ENCODE measurements at regions not wholly inside any gene's neighbourhood (a gene's known extent, or its start where the extent isn't known, plus 50 kb on each side); places are given as distances from the start of the nearest gene placed in this dataset.

- Histone ChIP-seq H3K9ac (no peak overlapping the region), H3K27me3 (no peaks in the 10 kb centered on the region), H3F3A (ENCODE audit: low read depth) (no peaks in the 10 kb centered on the region), H3K36me3 (no peaks in the 10 kb centered on the region), H3K27ac (no peak overlapping the region), H3K4me3 (no peak overlapping the region), H3K9me3 (ENCODE audit: low read depth) (no peaks in the 10 kb centered on the region), H2AFZ (replicated peaks) (no peak overlapping the region), H3K4me1 (no peaks in the 10 kb centered on the region), H4K20me1 (ENCODE audit: low read depth) (no peaks in the 10 kb centered on the region), H3K79me2 (ENCODE audit: low read depth) (no peaks in the 10 kb centered on the region), H3K4me2 (no peak overlapping the region)
- no peak overlapping the region for H3K27ac Mint-ChIP-seq
- TF ChIP-seq EZH2phosphoT487 (IDR thresholded peaks at IDR 0.05) (no peak), EZH2 (IDR thresholded peaks at IDR 0.05) (no peak), CTCF (IDR thresholded peaks at IDR 0.05) (no peak)
- DNase-seq (ENCODE audit: low spot score), result no peak
- H3K4me3 Mint-ChIP-seq, result no peak overlapping the region
- peaks cover 16% of the 10 kb centered on the region for H3K9me3 Mint-ChIP-seq
- H3K4me1 Mint-ChIP-seq, result peaks cover 3% of the 10 kb centered on the region
- H3K36me3 Mint-ChIP-seq, result no peaks in the 10 kb centered on the region
- peaks cover 14% of the 10 kb centered on the region for H3K27me3 Mint-ChIP-seq (ENCODE audit: insufficient read depth, low read depth)
Observed at GRCh38 chr11:69369945-69370344, 76.0 kb downstream of the MYEOV start.

- H3K9me3 Mint-ChIP-seq, result peaks cover 16% of the 10 kb centered on the region
- Histone ChIP-seq H3K36me3 (no peaks in the 10 kb centered on the region), H2AFZ (replicated peaks) (no peak overlapping the region), H3F3A (ENCODE audit: low read depth) (no peaks in the 10 kb centered on the region), H3K79me2 (ENCODE audit: low read depth) (no peaks in the 10 kb centered on the region), H3K4me1 (no peaks in the 10 kb centered on the region), H3K27me3 (no peaks in the 10 kb centered on the region), H3K9ac (no peak overlapping the region), H3K4me2 (no peak overlapping the region), H4K20me1 (ENCODE audit: low read depth) (no peaks in the 10 kb centered on the region), H3K27ac (no peak overlapping the region), H3K9me3 (ENCODE audit: low read depth) (no peaks in the 10 kb centered on the region), H3K4me3 (no peak overlapping the region)
- DNase-seq (ENCODE audit: low spot score), result no peak
- no peak overlapping the region for H3K27ac Mint-ChIP-seq
- peaks cover 3% of the 10 kb centered on the region for H3K4me1 Mint-ChIP-seq
- peaks cover 14% of the 10 kb centered on the region for H3K27me3 Mint-ChIP-seq (ENCODE audit: insufficient read depth, low read depth)
- H3K36me3 Mint-ChIP-seq, result no peaks in the 10 kb centered on the region
- TF ChIP-seq EZH2 (IDR thresholded peaks at IDR 0.05) (no peak), EZH2phosphoT487 (IDR thresholded peaks at IDR 0.05) (no peak)
- no peak overlapping the region for H3K4me3 Mint-ChIP-seq
Observed at GRCh38 chr11:69370984-69371709, 77.2 kb downstream of the MYEOV start.

GRCh38 chr11:69371731-69372588 is 78.0 kb downstream of the MYEOV start:
- H4K20me1 ChIP-seq (ENCODE audit: low read depth), result no peaks in the 10 kb centered on the region
- Mint-ChIP-seq H3K4me3 (no peak overlapping the region), H3K27ac (peak overlapping the region; percentile 22), H3K27me3 (ENCODE audit: insufficient read depth, low read depth) (peaks cover 14% of the 10 kb centered on the region), H3K4me1 (peaks cover 3% of the 10 kb centered on the region), H3K9me3 (peaks cover 16% of the 10 kb centered on the region), H3K36me3 (no peaks in the 10 kb centered on the region)
- H3K4me2 ChIP-seq, result no peak overlapping the region
- no peaks in the 10 kb centered on the region for H3K9me3 ChIP-seq (ENCODE audit: low read depth)
- DNase-seq (ENCODE audit: low spot score), result no peak
- TF ChIP-seq EZH2phosphoT487 (IDR thresholded peaks at IDR 0.05) (no peak), CTCF (IDR thresholded peaks at IDR 0.05) (no peak), EZH2 (IDR thresholded peaks at IDR 0.05) (no peak)
- H3K9ac ChIP-seq, result no peak overlapping the region
- no peaks in the 10 kb centered on the region for H3K36me3 ChIP-seq
- no peak overlapping the region for H3K4me3 ChIP-seq
- H3K27me3 ChIP-seq, result no peaks in the 10 kb centered on the region
- H3K4me1 ChIP-seq, result no peaks in the 10 kb centered on the region
- no peak overlapping the region for H2AFZ ChIP-seq (replicated peaks)
- no peak overlapping the region for H3K27ac ChIP-seq
- H3F3A ChIP-seq (ENCODE audit: low read depth), result no peaks in the 10 kb centered on the region
- H3K79me2 ChIP-seq (ENCODE audit: low read depth), result no peaks in the 10 kb centered on the region
